HG03460 (cell line): ENCODE measurements at regions not wholly inside any gene's neighbourhood (a gene's known extent, or its start where the extent isn't known, plus 50 kb on each side); places are given as distances from the start of the nearest gene placed in this dataset.
"Not testable (repeated sequence)": the region's sequence is repeated elsewhere in the genome, so short reads cannot be mapped to it uniquely, and the experiment has no call there.

Experiments used
- ATAC-seq: cut with Tn5 transposase; IDR thresholded peaks from one replicate; pipeline ENCODE4 v1.9.1; 2021; ENCODE audit not compliant: unreplicated experiment

GRCh38 chr5:122515210-122515609 is 203.2 kb downstream of the SNCAIP start:
- ATAC-seq, result not testable (repeated sequence)

- ATAC-seq, result no peak
These were observed 203.8 kb downstream of the SNCAIP start for GRCh38 chr5:122515709-122516431.

DNA sequence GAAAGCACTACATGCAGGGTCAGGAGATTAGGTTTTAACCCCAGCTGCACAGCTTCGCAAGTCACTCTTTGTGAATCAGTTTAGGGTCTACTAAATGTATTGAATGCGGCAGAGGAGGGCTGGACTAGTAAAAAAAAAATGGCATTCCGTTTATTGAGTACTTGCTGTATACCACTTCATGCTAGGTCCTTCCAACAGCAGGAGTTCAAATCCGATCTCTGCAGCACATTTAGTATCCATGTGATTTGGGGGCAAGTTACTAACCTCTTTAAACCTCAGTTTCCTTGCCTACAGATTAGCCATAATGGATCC is 204.4 kb downstream of the SNCAIP start:
- no peak for ATAC-seq

GRCh38 chr5:122517091-122517490 is 205.1 kb downstream of the SNCAIP start:
- ATAC-seq, result no peak

DNA sequence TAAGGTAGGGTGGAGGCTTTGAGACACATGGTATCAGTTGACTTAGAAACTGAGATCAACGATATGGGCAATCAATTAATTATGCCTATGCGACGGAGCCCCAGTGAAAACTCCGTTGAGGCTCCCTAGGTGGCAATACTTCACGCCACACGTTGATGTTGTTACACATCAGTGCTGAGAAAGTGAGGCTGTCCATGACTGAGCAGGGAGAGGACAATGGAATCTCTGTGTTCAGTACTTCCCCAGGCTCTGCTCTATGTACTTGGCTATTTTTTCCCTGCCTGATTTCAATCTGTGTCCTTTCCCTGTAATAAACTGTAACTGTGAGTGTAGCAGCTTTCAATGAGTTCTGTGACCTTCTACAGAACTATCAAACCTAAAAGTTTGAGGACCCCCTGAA is 211.7 kb downstream of the SNCAIP start:
- no peak for ATAC-seq

GRCh38 chr5:122527547-122527946 is 215.5 kb downstream of the SNCAIP start:
- no peak for ATAC-seq

DNA sequence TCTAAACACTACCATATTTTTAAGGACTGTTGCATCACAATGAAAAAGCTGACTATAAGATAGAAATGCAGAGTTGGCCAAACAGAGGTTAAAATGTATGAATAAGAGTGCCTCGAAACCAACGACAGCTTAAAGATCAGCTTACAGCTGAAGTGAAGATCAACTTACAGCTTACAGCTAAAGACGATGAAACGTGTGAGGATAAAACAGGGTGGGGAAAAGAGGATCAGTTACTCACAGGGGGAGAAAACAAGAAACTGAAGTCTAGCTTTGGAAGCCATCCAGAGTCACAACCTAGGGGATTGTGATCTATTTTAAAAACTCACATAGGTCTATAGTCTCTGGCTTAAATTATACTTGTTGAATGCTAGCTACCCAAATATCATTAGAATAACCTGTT is 220.0 kb downstream of the SNCAIP start:
- no peak for ATAC-seq

GRCh38 chr5:122533825-122534224 is 221.8 kb downstream of the SNCAIP start:
- no peak for ATAC-seq

DNA sequence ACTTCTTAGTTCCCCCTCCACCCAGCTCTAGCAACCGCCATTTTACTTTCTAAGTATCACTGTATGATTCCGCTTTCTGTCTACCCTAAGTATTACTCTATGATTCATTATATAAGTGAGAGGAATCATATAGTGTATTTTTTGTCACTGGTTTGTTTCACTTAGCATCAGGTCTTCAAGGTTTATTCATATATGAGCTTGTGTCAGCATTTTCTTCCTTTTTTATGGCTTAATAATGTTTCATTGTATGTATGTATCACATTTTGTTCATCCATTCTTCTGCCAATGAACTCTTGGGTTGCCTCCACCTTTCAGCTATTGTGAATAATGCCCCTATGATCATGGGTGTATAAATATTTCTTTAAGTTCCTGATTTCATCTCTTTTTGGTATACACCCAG is 222.8 kb downstream of the SNCAIP start:
- ATAC-seq, result no peak

DNA sequence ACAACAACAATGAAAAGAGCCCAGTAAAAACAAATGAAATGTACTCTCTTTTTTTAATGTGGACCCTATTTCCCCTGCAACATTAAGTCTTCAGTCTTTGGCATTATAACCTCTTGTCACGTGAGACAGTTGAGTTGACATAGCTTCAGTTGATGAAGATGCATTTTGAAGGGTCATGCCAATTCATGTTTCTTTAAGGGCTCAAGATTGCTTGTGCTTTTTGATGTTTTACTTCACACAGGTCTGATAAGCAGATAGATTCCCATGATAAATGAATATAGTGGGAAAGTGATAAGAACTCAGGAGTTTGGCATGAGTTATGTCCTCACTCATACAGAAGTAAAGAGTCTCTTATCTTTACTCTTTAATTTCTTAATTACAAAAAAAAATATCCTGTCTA is 229.4 kb downstream of the SNCAIP start:
- ATAC-seq, result no peak

- ATAC-seq, result no peak
These were observed 228.9 kb upstream of the SNX2 start for GRCh38 chr5:122545986-122546385.

DNA sequence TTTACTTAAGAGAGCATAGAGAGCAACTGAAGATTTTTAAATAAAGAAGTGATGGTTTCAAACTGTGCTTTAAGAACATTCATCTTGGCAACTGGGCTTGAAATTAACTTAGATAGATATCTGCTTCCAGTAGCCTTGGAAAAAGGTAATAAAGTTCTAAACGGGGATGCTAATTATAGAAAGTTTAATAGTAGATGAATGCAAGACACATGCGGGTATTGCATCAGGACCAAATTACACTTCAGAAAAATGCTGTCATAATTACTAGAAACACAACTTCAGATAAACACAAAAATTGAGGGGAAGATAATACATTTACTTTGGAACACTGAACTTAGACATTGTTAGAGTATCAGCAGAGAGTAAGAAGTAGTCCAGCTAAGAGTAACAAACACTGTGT is 227.7 kb upstream of the SNX2 start:
- ATAC-seq, result no peak

DNA sequence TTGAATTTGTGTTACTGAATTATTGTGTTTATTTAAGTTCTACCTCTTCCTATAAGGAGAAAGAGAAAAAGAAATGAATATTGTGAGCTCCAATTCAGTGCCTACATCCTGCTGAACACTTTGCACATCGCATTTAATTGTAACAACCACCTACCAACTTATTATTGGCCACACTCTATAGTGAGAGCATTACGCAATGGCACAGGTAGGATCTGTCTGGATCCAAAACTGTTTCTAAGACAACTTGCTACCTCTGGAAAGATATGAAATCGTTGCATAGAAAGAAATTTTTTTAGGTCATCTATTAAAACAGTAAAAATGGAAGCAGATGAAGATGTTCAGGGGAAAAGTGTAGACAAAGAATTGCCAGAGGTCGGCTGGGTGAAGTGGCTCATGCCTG is 227.2 kb upstream of the SNX2 start:
- ATAC-seq, result no peak

GRCh38 chr5:122559676-122560075 is 215.2 kb upstream of the SNX2 start:
- no peak for ATAC-seq

- ATAC-seq, result no peak
These were observed 213.7 kb upstream of the SNX2 start for GRCh38 chr5:122561209-122561608.

DNA sequence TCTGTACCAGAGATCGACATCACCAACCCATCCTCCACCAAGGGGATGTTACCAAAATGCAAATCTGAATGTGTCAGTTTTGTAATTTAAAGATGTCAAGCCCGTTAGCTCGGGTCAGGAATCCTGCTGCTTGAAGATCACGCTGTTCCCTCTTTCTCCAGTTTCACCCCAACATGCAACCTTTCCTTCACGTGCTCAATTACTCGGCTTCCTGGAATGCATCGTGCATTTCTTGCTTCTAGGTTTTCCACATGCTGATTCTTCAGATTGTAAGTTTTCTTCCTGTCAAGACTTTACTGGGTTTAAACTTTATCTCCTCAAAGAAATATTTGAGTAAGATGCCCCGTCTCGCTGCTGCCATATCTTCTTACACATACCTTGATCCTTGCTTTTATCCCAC is 209.5 kb upstream of the SNX2 start:
- ATAC-seq, result no peak

GRCh38 chr5:122576256-122577016 is 198.4 kb upstream of the SNX2 start:
- no peak for ATAC-seq

- no peak for ATAC-seq
These were observed 193.3 kb upstream of the SNX2 start for GRCh38 chr5:122581629-122582028.

GRCh38 chr5:122584411-122585300 is 190.2 kb upstream of the SNX2 start:
- ATAC-seq, result no peak

DNA sequence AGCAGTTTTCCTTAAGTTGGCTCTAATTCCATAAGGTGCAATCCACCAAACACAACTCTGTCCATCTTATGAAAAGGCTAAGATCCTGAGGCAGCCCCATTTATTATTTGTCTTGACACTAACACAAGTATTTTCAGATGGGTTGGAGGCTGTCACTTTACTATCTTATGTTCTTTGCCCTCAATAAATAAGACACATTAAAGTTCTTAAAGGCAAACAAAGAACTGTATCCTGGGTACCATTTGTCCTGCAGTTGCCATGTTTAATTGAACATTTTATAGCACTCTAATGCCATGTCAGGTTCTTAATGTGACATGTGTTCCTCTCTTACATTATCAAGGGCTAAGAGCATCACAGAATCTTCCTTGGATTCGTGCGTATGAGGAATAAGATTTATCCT is 189.5 kb upstream of the SNX2 start:
- no peak for ATAC-seq

- no peak for ATAC-seq
These were observed 188.5 kb upstream of the SNX2 start for GRCh38 chr5:122586351-122586750.

DNA sequence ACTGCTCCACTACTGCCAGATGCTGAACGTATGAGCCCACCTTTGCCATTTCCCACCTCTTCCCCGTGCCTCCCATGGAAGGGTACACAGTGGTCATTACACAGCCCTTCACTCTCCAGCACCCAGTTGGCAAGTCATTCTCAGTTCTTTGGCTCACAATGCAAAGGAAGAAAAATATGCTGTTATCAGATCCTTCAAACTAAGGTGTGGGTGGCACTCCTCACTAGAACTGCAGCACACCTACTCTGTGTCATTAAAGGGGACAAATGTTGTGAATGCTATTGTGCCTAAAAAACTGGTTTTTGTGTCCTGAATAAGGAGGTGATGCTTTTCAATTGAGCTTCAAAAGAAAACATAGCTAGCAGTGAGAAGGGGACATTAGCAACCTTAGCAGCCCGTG is 183.1 kb upstream of the SNX2 start:
- ATAC-seq, result no peak
